GM06990 (cell line): ENCODE measurements at regions not wholly inside any gene's neighbourhood (a gene's known extent, or its start where the extent isn't known, plus 50 kb on each side); places are given as distances from the start of the nearest gene placed in this dataset.

Experiments used
- DNase-seq: peaks from one replicate; pipeline ENCODE4 v3.0.0-alpha.2; 2011; ENCODE audit not compliant: insufficient read length; ENCODE audit errors: extremely low read depth
- H3K27me3 ChIP-seq: replicated peaks from 2 replicates; pipeline ENCODE4 v1.6.0; 2011; ENCODE audit warnings: low read length; ENCODE audit not compliant: control insufficient read depth, insufficient read depth
- H3K36me3 ChIP-seq: 2 replicates; pipeline ENCODE4 v1.5.1; 2011; ENCODE audit warnings: low read length; ENCODE audit not compliant: control insufficient read depth, insufficient read depth
- H3K4me3 ChIP-seq: replicated peaks from 2 replicates; pipeline ENCODE4 v1.5.1; 2011; ENCODE audit warnings: low read depth, mild to moderate bottlenecking, control low read depth, low read length
- TF ChIP-seq, protein P1 (sequence below): IDR thresholded peaks from 2 replicates; pipeline ENCODE4 v1.5.1; 2011; ENCODE audit warnings: low read length, control low read depth, mild to moderate bottlenecking, inconsistent platforms; ENCODE audit not compliant: insufficient read depth, poor library complexity, severe bottlenecking

DNA sequence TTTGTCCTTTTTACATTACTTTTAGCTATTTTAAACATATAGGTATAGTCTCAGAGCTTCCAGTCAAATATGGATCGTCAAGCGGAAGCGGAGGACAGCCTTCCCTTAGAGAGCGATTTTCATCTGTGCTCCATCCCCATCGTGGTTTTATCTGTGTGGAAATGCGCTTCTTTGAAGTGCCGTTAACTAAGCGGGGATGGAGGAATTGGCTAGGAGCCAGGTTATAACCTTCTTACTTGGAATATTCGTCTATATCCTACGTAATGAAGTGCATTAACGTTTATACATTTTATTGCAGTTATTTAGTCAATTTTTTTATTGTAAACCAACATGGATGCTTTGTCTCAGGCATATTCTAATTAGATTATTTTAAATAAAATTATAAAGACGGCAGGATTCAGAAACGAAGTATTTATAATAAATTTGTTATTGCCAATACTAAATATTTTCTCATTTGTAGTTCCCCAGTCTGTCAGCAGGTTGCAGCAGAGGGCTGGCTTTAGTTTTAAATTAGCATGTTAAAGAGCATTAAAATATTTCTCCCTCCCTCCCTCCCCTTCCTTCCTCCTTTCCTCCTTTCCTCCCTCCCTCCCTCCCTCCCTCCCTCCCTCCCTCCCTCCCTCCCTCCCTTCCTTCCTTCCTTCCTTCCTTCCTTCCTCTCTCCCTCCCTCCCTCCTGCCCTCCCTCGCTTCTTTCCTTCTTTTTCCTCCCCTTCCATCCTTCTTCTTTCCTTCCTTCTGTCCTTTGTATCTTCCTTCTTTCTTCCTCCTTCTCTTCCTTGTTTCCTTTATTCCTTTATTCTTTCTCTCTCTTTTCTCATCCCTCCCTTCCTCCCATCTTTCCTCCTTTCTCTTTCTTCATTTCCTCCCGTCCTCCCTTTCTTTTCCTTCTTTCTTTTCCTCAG lies 80.6 kb upstream of the DOCK10 start:
- H3K27me3 ChIP-seq = no peaks in the 10 kb centered on the region
- no peak for DNase-seq
- TF ChIP-seq, protein P1, sequence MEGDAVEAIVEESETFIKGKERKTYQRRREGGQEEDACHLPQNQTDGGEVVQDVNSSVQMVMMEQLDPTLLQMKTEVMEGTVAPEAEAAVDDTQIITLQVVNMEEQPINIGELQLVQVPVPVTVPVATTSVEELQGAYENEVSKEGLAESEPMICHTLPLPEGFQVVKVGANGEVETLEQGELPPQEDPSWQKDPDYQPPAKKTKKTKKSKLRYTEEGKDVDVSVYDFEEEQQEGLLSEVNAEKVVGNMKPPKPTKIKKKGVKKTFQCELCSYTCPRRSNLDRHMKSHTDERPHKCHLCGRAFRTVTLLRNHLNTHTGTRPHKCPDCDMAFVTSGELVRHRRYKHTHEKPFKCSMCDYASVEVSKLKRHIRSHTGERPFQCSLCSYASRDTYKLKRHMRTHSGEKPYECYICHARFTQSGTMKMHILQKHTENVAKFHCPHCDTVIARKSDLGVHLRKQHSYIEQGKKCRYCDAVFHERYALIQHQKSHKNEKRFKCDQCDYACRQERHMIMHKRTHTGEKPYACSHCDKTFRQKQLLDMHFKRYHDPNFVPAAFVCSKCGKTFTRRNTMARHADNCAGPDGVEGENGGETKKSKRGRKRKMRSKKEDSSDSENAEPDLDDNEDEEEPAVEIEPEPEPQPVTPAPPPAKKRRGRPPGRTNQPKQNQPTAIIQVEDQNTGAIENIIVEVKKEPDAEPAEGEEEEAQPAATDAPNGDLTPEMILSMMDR = peak; percentile 52
- H3K4me3 ChIP-seq = no peak overlapping the region
- no peaks in the 10 kb centered on the region for H3K36me3 ChIP-seq

GRCh38 chr2:225122007-225122406 lies 79.7 kb upstream of the DOCK10 start:
- no peak for DNase-seq
- H3K27me3 ChIP-seq = no peaks in the 10 kb centered on the region
- H3K4me3 ChIP-seq = no peak overlapping the region
- TF ChIP-seq, protein P1 = no peak
- H3K36me3 ChIP-seq = no peaks in the 10 kb centered on the region

DNA sequence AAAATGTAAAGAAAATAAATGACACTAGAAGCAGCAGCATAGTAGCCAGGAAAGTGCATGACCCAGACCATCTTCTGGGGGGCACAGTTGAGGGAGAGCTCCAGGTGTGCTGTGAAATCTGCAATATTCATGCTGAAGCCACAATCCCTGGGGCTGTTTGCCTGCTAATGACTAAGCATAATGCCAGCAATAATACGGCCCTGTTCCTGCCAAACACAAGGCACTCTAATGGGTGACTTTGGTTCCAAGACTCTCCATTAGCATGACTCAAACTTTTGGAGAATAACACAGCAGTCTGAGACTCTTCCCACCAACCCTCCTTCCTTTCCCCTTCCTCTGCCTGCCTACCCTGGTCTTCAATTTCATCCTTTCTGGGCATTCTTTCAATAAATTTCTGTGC lies 77.9 kb upstream of the DOCK10 start:
- DNase-seq = no peak
- TF ChIP-seq, protein P1 = no peak

DNA sequence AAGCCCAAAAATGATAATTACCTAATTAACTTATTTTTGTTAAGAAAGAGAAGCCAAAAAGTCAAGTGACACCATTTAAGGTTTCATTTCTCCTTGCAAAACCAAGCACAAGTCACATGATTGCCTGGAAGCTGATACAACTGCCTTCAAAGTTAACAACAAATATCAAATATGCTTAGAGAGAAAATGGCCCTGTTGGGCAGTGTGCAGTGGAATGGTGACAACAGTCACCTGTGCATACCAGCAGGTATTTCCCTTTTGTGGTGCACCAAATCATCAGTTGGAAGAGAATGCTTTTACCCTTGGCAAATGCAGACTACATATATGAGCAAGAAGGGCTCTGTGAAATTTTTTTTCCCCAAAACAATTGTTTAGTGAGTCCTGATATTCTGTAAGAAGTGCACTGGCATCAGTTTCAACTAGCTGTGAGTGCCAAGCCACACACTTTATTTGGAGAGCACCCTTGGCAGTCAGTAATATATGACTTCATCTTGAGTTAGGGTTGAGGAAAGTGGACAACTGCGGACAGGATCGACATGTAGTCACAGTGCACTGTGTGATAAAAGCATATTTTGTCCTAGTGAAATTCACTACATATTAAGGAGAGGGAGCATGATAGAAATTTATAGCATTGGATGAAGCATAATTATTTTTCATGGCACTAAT lies 74.9 kb upstream of the DOCK10 start:
- no peak for DNase-seq
- TF ChIP-seq, protein P1 = no peak
- Histone ChIP-seq H3K27me3 (no peaks in the 10 kb centered on the region), H3K4me3 (no peak overlapping the region), H3K36me3 (no peaks in the 10 kb centered on the region)

More for the DNA sequence above, 77.9 kb upstream of the DOCK10 start:
- Histone ChIP-seq H3K36me3 (no peaks in the 10 kb centered on the region), H3K27me3 (no peaks in the 10 kb centered on the region), H3K4me3 (no peak overlapping the region)

GRCh38 chr2:225114786-225115323 lies 72.6 kb upstream of the DOCK10 start:
- H3K36me3 ChIP-seq = no peaks in the 10 kb centered on the region
- TF ChIP-seq, protein P1 = no peak
- no peak for DNase-seq
- H3K27me3 ChIP-seq = no peaks in the 10 kb centered on the region
- H3K4me3 ChIP-seq = no peak overlapping the region
